ENCODE measurements at regions not wholly inside any gene's neighbourhood (a gene's known extent, or its start where the extent isn't known, plus 50 kb on each side); places are given as distances from the start of the nearest gene placed in this dataset.
"Not testable (repeated sequence)": the region's sequence is repeated elsewhere in the genome, so short reads cannot be mapped to it uniquely, and the experiment has no call there.

DNA sequence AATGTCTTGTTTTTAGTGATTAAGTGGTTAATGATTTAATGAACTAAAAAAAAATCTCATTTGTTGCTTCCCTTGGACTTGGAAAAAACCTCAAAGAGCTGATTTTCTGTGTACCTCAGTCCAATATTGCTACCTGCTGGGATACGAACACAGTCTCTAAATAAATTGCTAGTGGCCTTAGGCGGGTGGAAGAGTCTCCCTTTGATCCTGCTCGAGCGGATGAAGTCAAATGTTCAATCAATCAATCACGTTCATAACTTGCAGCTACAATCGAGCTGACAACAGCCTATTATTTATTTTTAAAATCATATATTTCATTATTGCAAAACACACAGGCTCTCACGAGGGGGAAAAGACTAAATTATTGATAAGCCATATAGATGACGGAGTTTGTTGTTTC lies 57.3 kb upstream of the HABP2 start:
- no peak for DNase-seq (ENCODE audit: low read depth in 2 of 2)

DNA sequence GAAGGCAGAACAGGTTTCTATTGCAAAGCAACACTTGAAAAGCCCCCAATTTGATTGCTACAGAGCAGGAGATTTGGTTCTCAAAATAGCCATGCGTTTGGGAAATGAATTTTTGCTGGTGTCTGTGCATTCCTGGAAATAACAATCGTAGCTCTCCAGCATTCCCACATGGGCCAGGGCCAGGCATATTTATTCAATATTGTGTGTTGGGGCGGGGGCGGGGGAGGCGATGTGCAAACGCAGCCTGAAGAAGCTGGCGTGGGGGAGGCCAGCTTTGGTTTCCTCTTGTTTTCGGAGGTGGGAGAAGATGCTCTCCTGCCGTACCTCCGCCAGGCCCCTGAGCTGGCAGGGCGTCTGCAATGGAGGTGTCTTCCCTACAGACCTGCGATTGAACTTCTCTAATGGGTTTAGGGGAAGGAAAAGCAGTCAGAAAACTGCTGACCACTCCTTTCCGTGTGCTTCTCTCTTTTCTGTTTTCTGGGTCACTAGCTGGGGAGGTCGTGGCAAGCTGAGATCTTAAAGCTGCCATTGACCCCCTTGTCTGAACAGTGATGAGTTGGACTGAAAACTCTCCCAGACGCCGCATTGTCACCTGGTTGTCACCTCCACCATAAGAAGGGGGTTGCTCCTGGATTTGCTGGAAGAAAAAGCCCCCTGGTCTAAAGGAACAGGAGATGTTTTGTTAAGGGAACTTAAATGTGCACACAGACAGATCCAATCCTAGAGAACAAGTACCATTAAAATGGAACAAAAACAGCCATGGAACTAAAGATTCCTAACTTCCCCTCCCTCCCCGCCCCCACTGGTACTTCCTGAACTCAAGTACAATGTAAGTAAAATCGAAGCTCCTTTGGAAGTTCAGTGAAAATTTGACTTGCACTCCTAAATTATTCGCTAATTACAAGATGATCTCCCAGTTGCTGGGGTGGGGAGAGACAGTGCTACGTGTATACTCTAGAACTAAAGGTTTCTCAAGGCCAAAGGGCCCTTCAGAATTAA lies 56.4 kb upstream of the HABP2 start:
- DNase-seq (ENCODE audit: low read depth in 2 of 2): no peak

DNA sequence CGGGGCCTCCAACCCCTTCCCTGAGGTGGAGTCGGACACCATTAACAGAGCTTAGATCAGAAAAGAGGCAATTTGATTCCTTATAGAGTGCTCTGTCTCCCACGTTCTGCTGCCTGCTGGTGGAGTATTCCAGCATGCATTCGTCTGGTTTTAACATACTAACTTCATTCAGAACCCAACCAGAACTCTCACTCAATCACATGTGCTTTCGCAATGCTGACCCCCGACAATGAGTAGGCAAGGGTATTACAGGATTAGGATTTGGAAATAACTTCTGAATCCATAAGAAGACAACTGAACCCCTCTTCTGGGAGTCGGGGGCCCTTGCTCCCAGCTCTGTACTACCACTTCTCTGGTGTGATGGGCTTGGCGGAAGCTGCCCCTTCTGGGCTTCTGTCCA lies 55.7 kb upstream of the HABP2 start:
- DNase-seq (ENCODE audit: low read depth in 2 of 2): no peak

DNA sequence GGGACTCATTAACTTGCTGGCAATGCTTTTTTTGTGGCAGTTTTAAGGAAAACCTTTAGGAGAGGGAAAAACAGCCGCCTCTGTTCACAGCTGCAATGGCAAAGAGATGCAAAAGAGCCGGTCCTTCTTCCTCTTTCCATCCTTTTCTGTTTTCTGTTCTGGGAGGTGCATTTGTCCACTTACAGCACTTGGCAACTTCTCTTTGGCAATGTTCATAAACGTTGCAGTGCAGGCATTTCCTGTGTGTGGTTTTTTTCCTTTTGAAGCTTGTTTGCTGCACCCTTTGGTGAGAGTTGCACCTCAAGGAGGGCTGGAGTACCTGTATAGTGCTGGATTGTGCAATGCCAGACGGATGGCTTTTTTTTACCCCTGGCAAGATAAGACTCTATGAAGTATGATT lies 53.9 kb upstream of the HABP2 start:
- DNase-seq (ENCODE audit: low read depth in 2 of 2): no peak

DNA sequence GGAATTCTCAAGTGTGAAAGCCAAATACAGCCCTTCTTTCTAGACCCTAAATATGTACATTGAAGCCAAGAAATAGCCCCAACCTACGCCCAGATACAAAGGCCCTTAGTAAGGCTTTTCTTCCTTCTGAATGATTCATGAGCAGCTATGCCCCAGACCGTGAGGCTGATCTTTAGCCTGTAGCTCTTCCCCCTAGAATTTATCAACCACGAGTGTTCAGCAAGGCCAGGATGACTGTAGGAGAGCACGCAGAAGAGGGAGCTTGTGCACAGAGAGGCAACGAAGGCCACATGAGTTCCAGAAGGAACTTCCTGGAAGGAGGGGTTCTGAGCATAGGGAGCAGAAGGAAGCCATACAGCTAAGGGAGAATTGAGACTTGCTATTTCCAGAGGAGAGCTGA lies 53.0 kb upstream of the HABP2 start:
- DNase-seq (ENCODE audit: low read depth in 2 of 2): no peak

DNA sequence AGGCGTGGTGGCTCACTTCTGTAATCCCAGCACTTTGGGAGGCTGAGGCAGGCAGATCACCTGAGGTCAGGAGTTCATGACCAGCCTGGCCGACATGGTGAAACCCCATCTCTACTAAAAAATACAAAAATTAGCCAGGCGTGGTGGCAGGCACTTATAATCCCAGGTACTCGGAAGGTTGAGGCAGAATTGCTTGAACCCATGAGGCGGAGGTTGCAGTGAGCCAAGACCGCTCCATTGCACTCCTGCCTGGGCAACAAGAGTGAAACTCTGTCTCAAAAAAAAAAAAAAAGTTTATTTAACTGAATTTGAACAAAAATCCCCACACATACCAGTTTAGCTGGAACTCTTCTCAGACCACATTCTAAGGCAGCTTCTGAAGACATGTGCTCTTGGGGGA lies 51.8 kb upstream of the HABP2 start:
- not testable (repeated sequence) for DNase-seq (ENCODE audit: low read depth in 2 of 2)

Data from activated CD8-positive, alpha-beta memory T cell treated with anti-CD3 and anti-CD28 coated beads for 4 hours (primary cell).